Keratinocyte (primary cell): ENCODE measurements at regions not wholly inside any gene's neighbourhood (a gene's known extent, or its start where the extent isn't known, plus 50 kb on each side); places are given as distances from the start of the nearest gene placed in this dataset.

Experiments
- DNase-seq: peaks from one replicate; pipeline ENCODE4 v3.0.0-alpha.2; 2011; ENCODE audit warnings: low read depth, missing footprints, low spot score
- FAIRE-seq: peaks from 2 replicates; lab custom pipeline; 2011; peaks lifted over from hg19 to GRCh38; lab: Jason Lieb, UNC
- H2AFZ ChIP-seq: 2 replicates; pipeline ENCODE4 v1.6.0; 2012; ENCODE audit warnings: low read length, control low read depth, inconsistent platforms; ENCODE audit not compliant: control insufficient read depth
- H3K27ac ChIP-seq: 2 replicates; pipeline ENCODE4 v1.5.1; 2011; ENCODE audit warnings: low read length; ENCODE audit not compliant: control insufficient read depth, insufficient read depth
- H3K27me3 ChIP-seq: 3 replicates; pipeline ENCODE4 v1.6.0; 2011; ENCODE audit warnings: low read length; ENCODE audit not compliant: control insufficient read depth, insufficient read depth; ENCODE audit errors: extremely low read depth
- H3K36me3 ChIP-seq, 2 experiments: 2 replicates in 1 of 2; 3 replicates in 1 of 2; pipeline ENCODE4 v1.5.1; 2011; ENCODE audit warnings: low read length in 2 of 2, mild to moderate bottlenecking in 1 of 2; ENCODE audit not compliant: control insufficient read depth in 2 of 2, insufficient read depth in 2 of 2; ENCODE audit errors: extremely low read depth in 1 of 2
- H3K4me1 ChIP-seq: 3 replicates; pipeline ENCODE4 v1.5.1; 2011; ENCODE audit warnings: low read length; ENCODE audit not compliant: control insufficient read depth, insufficient read depth; ENCODE audit errors: extremely low read depth
- H3K4me2 ChIP-seq: 3 replicates; pipeline ENCODE4 v1.6.0; 2011; ENCODE audit warnings: low read depth, low read length; ENCODE audit not compliant: control insufficient read depth, insufficient read depth; ENCODE audit errors: extremely low read depth
- H3K4me3 ChIP-seq, 3 experiments: fragments of 200-600 bp in 1 of 3; sonication (generic) in 1 of 3; 2 replicates in 2 of 3; 3 replicates in 1 of 3; pipeline ENCODE4 v1.5.1; 2011 to 2016; ENCODE audit warnings: low read length in 3 of 3, mild to moderate bottlenecking in 3 of 3, control low read depth in 2 of 3, inconsistent platforms in 1 of 3, low read depth in 1 of 3, mixed read lengths in 1 of 3, mixed run types in 1 of 3, moderate library complexity in 1 of 3; ENCODE audit not compliant: control insufficient read depth in 2 of 3, insufficient read depth in 2 of 3; ENCODE audit errors: extremely low read depth in 1 of 3
- H3K79me2 ChIP-seq: 2 replicates; pipeline ENCODE4 v1.6.0; 2012; ENCODE audit warnings: low read length; ENCODE audit not compliant: control insufficient read depth, insufficient read depth
- H3K9ac ChIP-seq: 3 replicates; pipeline ENCODE4 v1.6.0; 2011; ENCODE audit warnings: low read length; ENCODE audit not compliant: control insufficient read depth, insufficient read depth; ENCODE audit errors: extremely low read depth
- H3K9me1 ChIP-seq: 3 replicates; pipeline ENCODE4 v1.6.0; 2011; ENCODE audit warnings: low read length; ENCODE audit not compliant: control insufficient read depth, insufficient read depth; ENCODE audit errors: extremely low read depth
- H3K9me3 ChIP-seq: 2 replicates; pipeline ENCODE4 v1.5.1; 2012; ENCODE audit warnings: low read depth, low read length; ENCODE audit not compliant: control insufficient read depth
- H4K20me1 ChIP-seq: 3 replicates; pipeline ENCODE4 v1.6.0; 2011; ENCODE audit warnings: low read length; ENCODE audit not compliant: control insufficient read depth, insufficient read depth; ENCODE audit errors: extremely low read depth
- EZH2 ChIP-seq: IDR thresholded peaks from one replicate; pipeline ENCODE4 v1.6.1; 2012; ENCODE audit warnings: inconsistent platforms, mild to moderate bottlenecking, low read length, moderate library complexity
- dilution Hi-C: fragments of 300-500 bp; cut with MboI; formaldehyde crosslinking; loops from one replicate; pipeline ENCODE4 v1.7.0; 2020; ENCODE audit warnings: low sequenced_read_pairs; ENCODE audit not compliant: extremely low pct_ligation_motif_present
- TF ChIP-seq, protein P1 (sequence below), 3 experiments: IDR thresholded peaks in 1 of 3; conservative IDR thresholded peaks in 1 of 3; optimal IDR thresholded peaks in 1 of 3; 2 replicates in 2 of 3; 3 replicates in 1 of 3; pipeline versions ENCODE3 to v1.5.1; 2011; ENCODE audit warnings: low read length in 3 of 3, mild to moderate bottlenecking in 3 of 3, moderate library complexity in 2 of 3, control low read depth in 1 of 3, inconsistent platforms in 1 of 3; ENCODE audit not compliant: insufficient read depth in 2 of 3; ENCODE audit errors: extremely low read depth in 1 of 3

DNA sequence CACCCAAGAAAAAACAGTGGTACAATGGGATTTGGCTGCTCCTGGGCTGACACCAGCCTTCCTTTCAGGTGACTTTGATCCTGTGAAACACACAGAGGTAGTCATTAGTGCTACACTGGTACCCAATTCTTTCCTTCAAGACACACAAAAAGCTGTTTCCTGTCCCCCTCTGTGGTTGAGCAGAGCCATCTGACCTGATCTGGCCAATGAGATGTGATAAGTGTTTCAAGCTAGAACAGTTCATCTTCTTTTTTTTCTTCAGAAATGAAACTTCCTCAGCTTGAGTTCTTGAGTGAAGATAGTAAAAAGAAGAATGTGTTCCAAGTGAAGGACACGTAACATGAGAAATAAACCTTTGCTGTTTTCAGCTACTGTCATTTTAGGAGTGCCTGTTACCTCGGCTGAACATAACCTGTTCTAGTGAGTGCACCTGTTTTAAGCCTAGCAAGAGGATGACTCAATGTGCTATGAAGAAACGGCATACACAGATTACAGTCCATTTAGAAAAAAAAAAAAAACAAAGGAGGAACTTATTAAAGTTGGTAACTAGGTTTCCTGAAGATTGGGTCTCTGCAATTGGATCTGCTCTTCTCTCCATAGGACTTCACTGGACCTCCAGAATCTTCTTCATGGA lies 287.8 kb downstream of the GAS1 start:
- TF ChIP-seq, protein P1, sequence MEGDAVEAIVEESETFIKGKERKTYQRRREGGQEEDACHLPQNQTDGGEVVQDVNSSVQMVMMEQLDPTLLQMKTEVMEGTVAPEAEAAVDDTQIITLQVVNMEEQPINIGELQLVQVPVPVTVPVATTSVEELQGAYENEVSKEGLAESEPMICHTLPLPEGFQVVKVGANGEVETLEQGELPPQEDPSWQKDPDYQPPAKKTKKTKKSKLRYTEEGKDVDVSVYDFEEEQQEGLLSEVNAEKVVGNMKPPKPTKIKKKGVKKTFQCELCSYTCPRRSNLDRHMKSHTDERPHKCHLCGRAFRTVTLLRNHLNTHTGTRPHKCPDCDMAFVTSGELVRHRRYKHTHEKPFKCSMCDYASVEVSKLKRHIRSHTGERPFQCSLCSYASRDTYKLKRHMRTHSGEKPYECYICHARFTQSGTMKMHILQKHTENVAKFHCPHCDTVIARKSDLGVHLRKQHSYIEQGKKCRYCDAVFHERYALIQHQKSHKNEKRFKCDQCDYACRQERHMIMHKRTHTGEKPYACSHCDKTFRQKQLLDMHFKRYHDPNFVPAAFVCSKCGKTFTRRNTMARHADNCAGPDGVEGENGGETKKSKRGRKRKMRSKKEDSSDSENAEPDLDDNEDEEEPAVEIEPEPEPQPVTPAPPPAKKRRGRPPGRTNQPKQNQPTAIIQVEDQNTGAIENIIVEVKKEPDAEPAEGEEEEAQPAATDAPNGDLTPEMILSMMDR (optimal IDR thresholded peaks at IDR 0.05 in 1 of 3, IDR thresholded peaks at IDR 0.05 in 1 of 3, conservative IDR thresholded peaks at IDR 0.05 in 1 of 3; ENCODE audit: extremely low read depth in 1 of 3, insufficient read depth in 2 of 3, low read length in 3 of 3), result no peak
- TF ChIP-seq EZH2, result no peak
- Histone ChIP-seq H3K4me2 (peak overlapping the region; percentile 66), H3K36me3 (no peaks in the 10 kb centered on the region), H3K9me3 (no peaks in the 10 kb centered on the region), H2AFZ (no peak overlapping the region), H3K27me3 (no peaks in the 10 kb centered on the region), H3K9ac (no peak overlapping the region), H3K79me2 (no peaks in the 10 kb centered on the region), H3K4me1 (peaks cover 23% of the 10 kb centered on the region), H3K4me3 (peak overlapping the region in 1 of 3 experiments; percentile 36), H4K20me1 (no peaks in the 10 kb centered on the region), H3K9me1 (no peaks in the 10 kb centered on the region), H3K27ac (no peak overlapping the region)
- peak; percentile 90 for FAIRE-seq
- DNase-seq, result no peak
- dilution Hi-C loops, result no loop called here

DNA sequence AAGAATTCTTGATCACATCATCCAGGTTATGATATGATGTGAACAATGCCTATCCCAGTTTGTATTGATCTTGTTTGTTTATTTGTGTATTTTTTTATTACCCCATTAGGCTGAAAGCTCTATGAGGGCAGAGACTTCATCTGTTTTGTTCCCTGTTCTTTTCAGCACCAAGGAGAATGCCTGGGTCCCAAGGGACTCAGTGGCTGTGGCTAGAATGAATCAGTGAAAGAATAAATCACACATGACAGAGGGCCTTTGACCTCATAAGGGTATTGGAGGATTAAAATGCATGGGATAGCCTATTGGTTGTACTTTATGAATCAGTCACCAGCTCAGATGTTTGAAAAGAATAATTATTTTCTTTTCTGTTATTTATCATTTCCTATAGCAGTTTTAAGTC lies 292.2 kb downstream of the GAS1 start:
- Histone ChIP-seq H4K20me1 (no peaks in the 10 kb centered on the region), H3K9ac (no peak overlapping the region), H3K4me3 (no peak overlapping the region), H3K27me3 (no peaks in the 10 kb centered on the region), H3K4me2 (no peak overlapping the region), H3K36me3 (no peaks in the 10 kb centered on the region), H3K9me3 (no peaks in the 10 kb centered on the region), H3K4me1 (peaks cover 12% of the 10 kb centered on the region), H3K27ac (no peak overlapping the region), H3K9me1 (no peaks in the 10 kb centered on the region), H3K79me2 (no peaks in the 10 kb centered on the region), H2AFZ (no peak overlapping the region)
- no peak for DNase-seq
- no peak for TF ChIP-seq EZH2
- TF ChIP-seq, protein P1 (optimal IDR thresholded peaks at IDR 0.05 in 1 of 3, IDR thresholded peaks at IDR 0.05 in 1 of 3, conservative IDR thresholded peaks at IDR 0.05 in 1 of 3; ENCODE audit: extremely low read depth in 1 of 3, insufficient read depth in 2 of 3, low read length in 3 of 3), result no peak
- no peak for FAIRE-seq
- dilution Hi-C loops, result no loop called here
